Fibroblast of skin of right quadriceps (primary cell): ENCODE measurements at regions not wholly inside any gene's neighbourhood (a gene's known extent, or its start where the extent isn't known, plus 50 kb on each side); places are given as distances from the start of the nearest gene placed in this dataset.

Experiments
- DNase-seq: peaks from one replicate; pipeline ENCODE4 v3.0.0-alpha.2; 2013

GRCh38 chr2:211248841-211249240, 692.4 kb downstream of the CPS1 start:
- no peak for DNase-seq

- no peak for DNase-seq
Measured at GRCh38 chr2:211251016-211251415, 694.6 kb downstream of the CPS1 start.

- no peak for DNase-seq
Measured at GRCh38 chr2:211258646-211259335, 702.4 kb downstream of the CPS1 start.

- DNase-seq: no peak
Measured at GRCh38 chr2:211259831-211260476, 703.6 kb downstream of the CPS1 start.

GRCh38 chr2:211270257-211270656, 713.9 kb downstream of the CPS1 start:
- DNase-seq: no peak

- no peak for DNase-seq
Measured at GRCh38 chr2:211281430-211282073, 725.2 kb downstream of the CPS1 start.

GRCh38 chr2:211302676-211303075, 746.3 kb downstream of the CPS1 start:
- DNase-seq: no peak

- DNase-seq: no peak
Measured at GRCh38 chr2:211306929-211307328, 750.5 kb downstream of the CPS1 start.
